Left renal pelvis (tissue), 4 donors: ENCODE measurements at regions not wholly inside any gene's neighbourhood (a gene's known extent, or its start where the extent isn't known, plus 50 kb on each side); places are given as distances from the start of the nearest gene placed in this dataset.

Experiments used
- DNase-seq, 4 donors: peaks; one replicate each; pipeline ENCODE4 v3.0.0-alpha.2; 2013; ENCODE audit warnings: low read depth in 4 of 4, low spot score in 3 of 4

GRCh38 chr18:77811503-77811902 lies 561.9 kb downstream of the GALR1 start:
- DNase-seq = no peak

- DNase-seq = no peak
Observed at GRCh38 chr18:77815666-77816338, 566.2 kb downstream of the GALR1 start.

GRCh38 chr18:77818328-77818727 lies 568.7 kb downstream of the GALR1 start:
- DNase-seq = no peak

GRCh38 chr18:77820472-77820871 lies 570.8 kb downstream of the GALR1 start:
- no peak for DNase-seq

- DNase-seq = no peak
Observed at GRCh38 chr18:77821892-77822291, 572.2 kb downstream of the GALR1 start.

- no peak for DNase-seq
Observed at GRCh38 chr18:77822632-77823031, 573.0 kb downstream of the GALR1 start.

- no peak for DNase-seq
Observed at GRCh38 chr18:77833807-77834206, 584.2 kb downstream of the GALR1 start.

GRCh38 chr18:77851802-77852201 lies 602.2 kb downstream of the GALR1 start:
- no peak for DNase-seq

- DNase-seq = no peak
Observed at GRCh38 chr18:77853859-77854258, 604.2 kb downstream of the GALR1 start.

- peak in 3 of 4 donors; percentile 25 to 48 (median 42) for DNase-seq
Observed at GRCh38 chr18:77857678-77858655, 608.3 kb downstream of the GALR1 start.

- no peak for DNase-seq
Observed at GRCh38 chr18:77859634-77860033, 610.0 kb downstream of the GALR1 start.

GRCh38 chr18:77862066-77862757 lies 612.6 kb downstream of the GALR1 start:
- no peak for DNase-seq

- DNase-seq = no peak
Observed at GRCh38 chr18:77865853-77866252, 616.2 kb downstream of the GALR1 start.

- no peak for DNase-seq
Observed at GRCh38 chr18:77866351-77866750, 616.7 kb downstream of the GALR1 start.

- DNase-seq = no peak
Observed at GRCh38 chr18:77870199-77870598, 620.6 kb downstream of the GALR1 start.

- no peak for DNase-seq
Observed at GRCh38 chr18:77870894-77871293, 621.2 kb downstream of the GALR1 start.

GRCh38 chr18:77872166-77872565 lies 622.5 kb downstream of the GALR1 start:
- DNase-seq = no peak

GRCh38 chr18:77876319-77876865 lies 626.7 kb downstream of the GALR1 start:
- no peak for DNase-seq

- no peak for DNase-seq
Observed at GRCh38 chr18:77879829-77880228, 630.2 kb downstream of the GALR1 start.

- DNase-seq = no peak
Observed at GRCh38 chr18:77884454-77884853, 634.8 kb downstream of the GALR1 start.

GRCh38 chr18:77894060-77894459 lies 644.4 kb downstream of the GALR1 start:
- DNase-seq = no peak
